Transverse colon (tissue), 4 donors: ENCODE measurements at regions not wholly inside any gene's neighbourhood (a gene's known extent, or its start where the extent isn't known, plus 50 kb on each side); places are given as distances from the start of the nearest gene placed in this dataset.

Experiments used
- EP300 ChIP-seq: sonication (generic); formaldehyde crosslinking; IDR thresholded peaks from one replicate; pipeline ENCODE4 v1.6.1; 2017; ENCODE audit warnings: antibody characterized with exemption, low read depth
- POLR2AphosphoS5 ChIP-seq, 3 donors: sonication (generic); formaldehyde crosslinking; IDR thresholded peaks; one replicate each; pipeline ENCODE4 v1.6.1; 2016; ENCODE audit warnings: antibody characterized with exemption in 3 of 3
- TF ChIP-seq, protein P1 (sequence below), 5 experiments: fragments of 200-600 bp in 3 of 5; fragments of 450-650 bp in 2 of 5; sonication (generic) in 3 of 5; IDR thresholded peaks; 1 replicate in 2 of 5; 2 replicates in 3 of 5; pipeline ENCODE4 v1.5.1; 2016 to 2017; ENCODE audit warnings: antibody characterized with exemption in 5 of 5, inconsistent platforms in 3 of 5, mild to moderate bottlenecking in 2 of 5, moderate library complexity in 1 of 5

DNA sequence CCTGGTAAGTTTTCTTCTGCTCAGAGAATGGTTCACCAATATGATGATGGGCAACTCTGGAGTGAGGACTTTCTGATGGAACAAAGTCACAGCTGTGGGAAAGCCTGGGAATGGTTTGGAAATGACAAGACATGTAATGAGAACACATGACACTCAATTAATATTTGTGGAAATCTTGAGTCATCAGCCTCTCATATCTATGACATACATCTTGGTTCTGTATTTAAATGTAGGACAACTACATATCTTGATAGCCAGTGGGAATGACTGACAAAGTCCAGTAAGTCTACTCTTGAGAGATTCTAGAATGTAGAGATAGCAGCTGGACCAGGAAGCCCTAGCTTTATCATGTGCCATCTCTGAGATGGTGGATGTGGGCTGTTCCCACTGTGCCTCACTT lies 85.5 kb downstream of the PALM2AKAP2 start:
- no peak for TF ChIP-seq POLR2AphosphoS5 (IDR thresholded peaks at IDR 0.05)
- no peak for TF ChIP-seq EP300
- TF ChIP-seq, protein P1, sequence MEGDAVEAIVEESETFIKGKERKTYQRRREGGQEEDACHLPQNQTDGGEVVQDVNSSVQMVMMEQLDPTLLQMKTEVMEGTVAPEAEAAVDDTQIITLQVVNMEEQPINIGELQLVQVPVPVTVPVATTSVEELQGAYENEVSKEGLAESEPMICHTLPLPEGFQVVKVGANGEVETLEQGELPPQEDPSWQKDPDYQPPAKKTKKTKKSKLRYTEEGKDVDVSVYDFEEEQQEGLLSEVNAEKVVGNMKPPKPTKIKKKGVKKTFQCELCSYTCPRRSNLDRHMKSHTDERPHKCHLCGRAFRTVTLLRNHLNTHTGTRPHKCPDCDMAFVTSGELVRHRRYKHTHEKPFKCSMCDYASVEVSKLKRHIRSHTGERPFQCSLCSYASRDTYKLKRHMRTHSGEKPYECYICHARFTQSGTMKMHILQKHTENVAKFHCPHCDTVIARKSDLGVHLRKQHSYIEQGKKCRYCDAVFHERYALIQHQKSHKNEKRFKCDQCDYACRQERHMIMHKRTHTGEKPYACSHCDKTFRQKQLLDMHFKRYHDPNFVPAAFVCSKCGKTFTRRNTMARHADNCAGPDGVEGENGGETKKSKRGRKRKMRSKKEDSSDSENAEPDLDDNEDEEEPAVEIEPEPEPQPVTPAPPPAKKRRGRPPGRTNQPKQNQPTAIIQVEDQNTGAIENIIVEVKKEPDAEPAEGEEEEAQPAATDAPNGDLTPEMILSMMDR (IDR thresholded peaks at IDR 0.05) = no peak
